B cell (primary cell): ENCODE measurements at regions not wholly inside any gene's neighbourhood (a gene's known extent, or its start where the extent isn't known, plus 50 kb on each side); places are given as distances from the start of the nearest gene placed in this dataset.
A peak's percentile ranks its signal among the peaks of the same experiment; 100 is the strongest.

ENCODE experiments used
- ATAC-seq: fragments of 200-7000 bp; cut with Tn5 transposase; one replicate; pipeline ENCODE4 v1.10.0; 2021; ENCODE audit warnings: low read depth, mild to moderate bottlenecking, moderate number of reproducible peaks, moderate library complexity
- CTCF ChIA-PET: fragments of 350-600 bp; sonication (Branson Sonifier 250); formaldehyde crosslinking; loops from one replicate; lab custom pipeline; 2021; ENCODE audit warnings: antibody characterized with exemption, inconsistent platforms; lab: Charles Lee
- POLR2A ChIA-PET: fragments of 350-600 bp; sonication (Branson Sonifier 250); formaldehyde crosslinking; loops from one replicate; lab custom pipeline; 2021; ENCODE audit warnings: antibody characterized with exemption; lab: Charles Lee
- DNase-seq: peaks from one replicate; pipeline ENCODE4 v3.0.0; 2013
- H2AFZ ChIP-seq: 2 replicates; pipeline ENCODE4 v1.6.1; 2012; ENCODE audit warnings: mild to moderate bottlenecking, low read depth, low read length; ENCODE audit not compliant: insufficient read depth, poor library complexity, severe bottlenecking
- H3K27ac ChIP-seq, 2 donors: 1 replicate in 1 of 2; 2 replicates in 1 of 2; pipeline ENCODE4 v1.5.1; 2012 to 2013; ENCODE audit warnings: low read length in 2 of 2, mild to moderate bottlenecking in 2 of 2, moderate library complexity in 1 of 2
- H3K27me3 ChIP-seq, 4 experiments: fragments of 200-600 bp in 1 of 4; sonication (generic) in 1 of 4; replicated peaks in 1 of 4; 1 replicate in 2 of 4; 2 replicates in 2 of 4; pipeline versions ENCODE4 v1.6.1 to v1.7.0; 2013 to 2016; ENCODE audit warnings: low read length in 3 of 4, mild to moderate bottlenecking in 2 of 4, mixed read lengths in 1 of 4, moderate library complexity in 1 of 4; ENCODE audit not compliant: insufficient read depth in 4 of 4, control insufficient read depth in 3 of 4; ENCODE audit errors: control extremely low read depth in 1 of 4
- H3K36me3 ChIP-seq, 2 experiments: replicated peaks in 1 of 2; 1 replicate in 1 of 2; 2 replicates in 1 of 2; pipeline versions ENCODE4 v1.6.1 to v1.7.1; 2013; ENCODE audit warnings: low read length in 1 of 2; ENCODE audit not compliant: insufficient read depth in 2 of 2, control insufficient read depth in 1 of 2; ENCODE audit errors: control extremely low read depth in 1 of 2, extremely low read depth in 1 of 2
- H3K4me1 ChIP-seq, 2 donors: fragments of 200-600 bp in 1 of 2; sonication (generic) in 1 of 2; 1 replicate in 1 of 2; 2 replicates in 1 of 2; pipeline versions ENCODE4 v1.5.1 to v1.6.1; 2013 to 2017; ENCODE audit warnings: low read length in 2 of 2; ENCODE audit not compliant: control insufficient read depth in 2 of 2, insufficient read depth in 2 of 2
- H3K4me2 ChIP-seq: replicated peaks from 2 replicates; pipeline ENCODE3; 2012; ENCODE audit warnings: mild to moderate bottlenecking, low read depth, low read length; ENCODE audit not compliant: poor library complexity, severe bottlenecking
- H3K4me3 ChIP-seq, 5 experiments: fragments of 200-600 bp in 1 of 5; sonication (generic) in 1 of 5; 1 replicate in 3 of 5; 2 replicates in 2 of 5; pipeline versions ENCODE4 v1.5.1 to v1.7.0; 2011 to 2016; ENCODE audit warnings: low read length in 4 of 5, mild to moderate bottlenecking in 4 of 5, low read depth in 2 of 5, control low read depth in 1 of 5, moderate library complexity in 1 of 5; ENCODE audit not compliant: insufficient read depth in 1 of 5; ENCODE audit errors: control extremely low read depth in 1 of 5, extremely low read depth in 1 of 5
- H3K79me2 ChIP-seq: fragments of 200-600 bp; sonication (generic); one replicate; pipeline ENCODE4 v1.6.0; 2016; ENCODE audit warnings: low read length; ENCODE audit not compliant: control insufficient read depth, insufficient read depth
- H3K9ac ChIP-seq: fragments of 200-600 bp; sonication (generic); 2 replicates; pipeline ENCODE4 v1.6.1; 2017; ENCODE audit warnings: mild to moderate bottlenecking, low read length, moderate library complexity
- H3K9me3 ChIP-seq, 3 donors: one replicate each; pipeline versions ENCODE4 v1.6.1 to v1.7.1; 2013; ENCODE audit warnings: low read length in 2 of 3; ENCODE audit not compliant: control insufficient read depth in 2 of 3, insufficient read depth in 1 of 3; ENCODE audit errors: control extremely low read depth in 1 of 3
- H4K20me1 ChIP-seq: 2 replicates; pipeline ENCODE4 v1.6.0; 2012; ENCODE audit warnings: mild to moderate bottlenecking, low read length; ENCODE audit not compliant: insufficient read depth, control insufficient read depth, poor library complexity, severe bottlenecking
- H3K27ac Mint-ChIP-seq: one replicate; pipeline ENCODE4 v1.8.0; 2021; ENCODE audit warnings: mixed read lengths
- H3K27me3 Mint-ChIP-seq: one replicate; pipeline ENCODE4 v1.8.0; 2021; ENCODE audit warnings: mixed read lengths
- H3K4me1 Mint-ChIP-seq: one replicate; pipeline ENCODE4 v1.8.0; 2021; ENCODE audit warnings: mixed read lengths
- H3K4me3 Mint-ChIP-seq: one replicate; pipeline ENCODE4 v1.8.0; 2021; ENCODE audit warnings: mixed read lengths
- H3K9me3 Mint-ChIP-seq: one replicate; pipeline ENCODE4 v1.8.0; 2022; ENCODE audit warnings: mixed read lengths; ENCODE audit not compliant: insufficient read depth
- EZH2 ChIP-seq: IDR thresholded peaks from 2 replicates; pipeline ENCODE4 v1.6.1; 2012; ENCODE audit warnings: borderline replicate concordance, low read depth, mild to moderate bottlenecking, moderate library complexity, low read length; ENCODE audit not compliant: insufficient read depth, poor library complexity, severe bottlenecking
- WGBS: methylation state at CpG from one replicate; pipeline ENCODE4 v1.1.5; 2013; ENCODE audit warnings: missing lambda C conversion rate; ENCODE audit not compliant: insufficient coverage; 5-methylcytosine and 5-hydroxymethylcytosine counted together
- intact Hi-C: fragments of 100-400 bp; cut with micrococcal nuclease; formaldehyde crosslinking; loops from one replicate; pipeline ENCODE4 v1.10.0; 2022
- TF ChIP-seq, protein P1 (sequence below): fragments of 200-600 bp; IDR thresholded peaks from one replicate; pipeline ENCODE4 v1.8.0; 2022; ENCODE audit warnings: antibody characterized with exemption, mild to moderate bottlenecking

GRCh38 chr1:221829327-221830015, 87.6 kb upstream of the DUSP10 start:
- TF ChIP-seq EZH2 = no peak
- TF ChIP-seq, protein P1, sequence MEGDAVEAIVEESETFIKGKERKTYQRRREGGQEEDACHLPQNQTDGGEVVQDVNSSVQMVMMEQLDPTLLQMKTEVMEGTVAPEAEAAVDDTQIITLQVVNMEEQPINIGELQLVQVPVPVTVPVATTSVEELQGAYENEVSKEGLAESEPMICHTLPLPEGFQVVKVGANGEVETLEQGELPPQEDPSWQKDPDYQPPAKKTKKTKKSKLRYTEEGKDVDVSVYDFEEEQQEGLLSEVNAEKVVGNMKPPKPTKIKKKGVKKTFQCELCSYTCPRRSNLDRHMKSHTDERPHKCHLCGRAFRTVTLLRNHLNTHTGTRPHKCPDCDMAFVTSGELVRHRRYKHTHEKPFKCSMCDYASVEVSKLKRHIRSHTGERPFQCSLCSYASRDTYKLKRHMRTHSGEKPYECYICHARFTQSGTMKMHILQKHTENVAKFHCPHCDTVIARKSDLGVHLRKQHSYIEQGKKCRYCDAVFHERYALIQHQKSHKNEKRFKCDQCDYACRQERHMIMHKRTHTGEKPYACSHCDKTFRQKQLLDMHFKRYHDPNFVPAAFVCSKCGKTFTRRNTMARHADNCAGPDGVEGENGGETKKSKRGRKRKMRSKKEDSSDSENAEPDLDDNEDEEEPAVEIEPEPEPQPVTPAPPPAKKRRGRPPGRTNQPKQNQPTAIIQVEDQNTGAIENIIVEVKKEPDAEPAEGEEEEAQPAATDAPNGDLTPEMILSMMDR = no peak
- ATAC-seq (peak; percentile 36), DNase-seq (no peak)
- POLR2A ChIA-PET = no interaction called here
- H4K20me1 ChIP-seq = no peaks in the 10 kb centered on the region
- peak overlapping the region; percentile 5 for H3K4me3 Mint-ChIP-seq
- intact Hi-C loops = no loop called here
- H3K27me3 Mint-ChIP-seq = no peaks in the 10 kb centered on the region
- CTCF ChIA-PET = interaction anchor here (0.7 to 2.0 kb wide), 5 partner anchors 9 to 1026 kb away, joined by 3 to 4 read pairs (median 4); partner anchors contain the start of gene DUSP10
- H3K4me3 ChIP-seq = no peak overlapping the region
- H3K9ac ChIP-seq = no peak overlapping the region
- H3K36me3 ChIP-seq = no peaks in the 10 kb centered on the region
- H2AFZ ChIP-seq = no peak overlapping the region
- H3K27me3 ChIP-seq = no peaks in the 10 kb centered on the region
- H3K79me2 ChIP-seq = no peaks in the 10 kb centered on the region
- no peaks in the 10 kb centered on the region for H3K9me3 Mint-ChIP-seq
- peak overlapping the region; percentile 33 for H3K27ac Mint-ChIP-seq
- WGBS = no CpG with 5 or more reads among the region's 5 CpGs
- H3K9me3 ChIP-seq = no peaks in the 10 kb centered on the region
- H3K4me2 ChIP-seq = no peak overlapping the region
- H3K27ac ChIP-seq = no peak overlapping the region
- peaks cover 8 to 9% of the 10 kb centered on the region in 2 donors for H3K4me1 ChIP-seq
- peaks cover 28% of the 10 kb centered on the region for H3K4me1 Mint-ChIP-seq

GRCh38 chr1:221827307-221827642, 85.4 kb upstream of the DUSP10 start:
- peak overlapping the region; percentile 2 for H2AFZ ChIP-seq
- no peak overlapping the region for H3K4me3 ChIP-seq
- no peaks in the 10 kb centered on the region for H4K20me1 ChIP-seq
- no peaks in the 10 kb centered on the region for H3K79me2 ChIP-seq
- no peaks in the 10 kb centered on the region for H3K27me3 ChIP-seq
- DNase-seq (no peak), ATAC-seq (no peak)
- no peak overlapping the region for H3K9ac ChIP-seq
- no peaks in the 10 kb centered on the region for H3K36me3 ChIP-seq
- ChIA-PET CTCF (interaction anchor here (1.1 to 2.0 kb wide), 2 partner anchors 11 to 12 kb away, joined by 4 read pairs; no protein-coding TSS in a partner anchor), POLR2A (interaction anchor here (0.7 kb wide), 1 partner anchor 13 kb away, joined by 10 read pairs; no protein-coding TSS in a partner anchor)
- H3K27ac ChIP-seq = no peak overlapping the region
- no peaks in the 10 kb centered on the region for H3K9me3 ChIP-seq
- H3K27me3 Mint-ChIP-seq = no peaks in the 10 kb centered on the region
- no peaks in the 10 kb centered on the region for H3K9me3 Mint-ChIP-seq
- intact Hi-C loops = no loop called here
- WGBS = no CpG with 5 or more reads among the region's 1 CpG
- H3K4me1 Mint-ChIP-seq = peaks cover 49% of the 10 kb centered on the region
- H3K4me3 Mint-ChIP-seq = no peak overlapping the region
- peaks cover 9 to 15% of the 10 kb centered on the region in 2 donors for H3K4me1 ChIP-seq
- H3K4me2 ChIP-seq = no peak overlapping the region
- TF ChIP-seq, protein P1 = no peak
- no peak for TF ChIP-seq EZH2
- no peak overlapping the region for H3K27ac Mint-ChIP-seq
